HG03025 (cell line): ENCODE measurements at regions not wholly inside any gene's neighbourhood (a gene's known extent, or its start where the extent isn't known, plus 50 kb on each side); places are given as distances from the start of the nearest gene placed in this dataset.

Experiments used
- ATAC-seq: cut with Tn5 transposase; IDR thresholded peaks from one replicate; pipeline ENCODE4 v1.9.1; 2021; ENCODE audit warnings: mild to moderate bottlenecking, moderate library complexity; ENCODE audit not compliant: unreplicated experiment, low FRiP score

DNA sequence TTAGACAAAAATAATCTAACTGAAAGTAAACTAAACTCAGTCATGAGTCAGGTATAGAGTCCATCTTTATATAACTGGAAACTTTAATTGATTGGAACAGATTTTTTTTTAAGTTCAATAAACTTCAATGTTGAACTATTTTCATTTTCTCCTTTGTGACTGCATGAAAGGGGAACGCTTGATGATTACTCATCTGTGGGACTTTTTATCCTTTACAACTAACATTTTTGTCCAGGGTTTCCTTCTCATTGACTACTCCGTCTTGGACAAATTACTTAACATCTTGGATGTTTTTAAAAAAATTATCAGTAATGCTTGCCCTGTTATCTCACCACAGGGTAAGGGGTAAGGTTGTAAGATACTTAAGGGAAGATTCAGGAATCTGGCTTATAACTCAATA is 1658.4 kb downstream of the MAT2B start:
- no peak for ATAC-seq

DNA sequence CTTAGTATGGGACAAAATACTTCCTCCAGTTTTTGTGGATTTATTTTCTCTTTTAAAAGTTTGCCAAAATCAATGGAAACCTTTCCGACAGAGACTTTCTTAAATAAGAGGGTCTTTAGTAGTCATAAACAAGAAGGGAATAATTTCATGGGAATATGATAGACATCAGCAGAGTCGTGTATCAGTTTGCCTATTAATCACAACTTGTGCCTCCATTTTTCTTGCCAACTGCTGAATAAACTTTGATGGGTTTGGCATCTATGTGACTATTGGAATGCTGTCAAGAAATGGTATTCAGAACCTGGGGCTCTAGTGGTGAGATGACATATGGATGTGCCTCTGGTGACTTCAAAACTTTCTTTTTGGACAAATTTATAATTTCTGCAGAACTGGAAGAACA is 1668.2 kb downstream of the MAT2B start:
- ATAC-seq: no peak

DNA sequence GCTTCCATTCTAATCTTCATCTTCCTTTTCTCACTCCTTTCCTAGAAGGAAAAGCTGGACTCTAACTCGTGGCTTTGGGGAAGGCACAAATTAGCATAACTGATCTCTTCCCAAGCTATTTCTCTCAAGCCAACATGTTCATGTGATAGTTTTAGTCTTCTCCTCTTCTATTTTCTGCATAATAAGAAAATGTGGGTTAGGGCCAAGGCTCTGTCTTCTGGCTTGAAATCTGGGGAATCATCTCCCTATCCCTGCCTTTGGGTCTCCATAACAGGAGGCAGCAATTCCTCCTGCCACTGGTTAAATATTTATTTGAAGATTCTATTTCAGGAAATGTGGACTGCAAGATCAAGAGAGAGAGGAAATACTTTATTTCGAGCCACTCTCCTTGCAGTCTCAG is 1669.6 kb downstream of the MAT2B start:
- ATAC-seq: no peak

DNA sequence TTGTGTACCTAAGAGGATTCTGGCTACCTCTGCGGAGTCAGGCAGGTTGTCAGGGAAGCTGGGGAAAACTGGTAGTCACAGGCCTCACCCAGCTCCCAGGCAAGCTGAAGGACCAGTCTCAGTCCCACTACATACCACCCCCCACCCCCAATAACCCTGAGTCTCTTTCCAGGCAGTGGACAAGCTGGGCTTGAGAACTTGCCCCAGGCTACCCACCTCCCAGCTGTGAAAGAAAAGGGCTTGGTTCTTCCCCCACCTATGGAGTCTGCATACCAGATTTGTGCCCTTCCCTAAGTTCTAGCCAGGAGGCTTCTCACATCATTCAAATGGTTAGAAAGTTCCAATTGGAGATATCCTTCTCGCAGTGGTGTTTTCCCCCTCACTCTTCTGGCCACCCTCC is 1678.8 kb downstream of the MAT2B start:
- no peak for ATAC-seq

- no peak for ATAC-seq
Observed at GRCh38 chr5:165185716-165186115, 1680.3 kb downstream of the MAT2B start.

DNA sequence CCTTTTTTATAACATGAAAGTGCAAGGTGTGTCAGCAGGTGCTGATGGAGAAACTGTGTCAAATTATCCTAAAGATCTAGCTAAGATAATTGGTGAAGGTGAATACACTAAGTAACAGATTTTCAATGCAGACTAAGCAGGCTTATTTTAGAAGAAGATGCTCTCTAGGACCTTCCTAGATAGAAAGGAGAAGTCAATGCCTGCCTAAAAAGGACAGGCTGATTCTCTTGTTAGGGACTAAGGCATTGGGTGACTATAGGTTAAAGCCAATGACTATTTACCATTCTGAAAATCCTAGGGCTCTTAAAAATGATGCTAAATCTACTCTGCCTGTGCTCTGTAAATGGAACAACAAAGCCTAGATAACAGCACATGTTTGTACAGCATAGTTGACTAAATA is 1682.4 kb downstream of the MAT2B start:
- ATAC-seq: no peak

DNA sequence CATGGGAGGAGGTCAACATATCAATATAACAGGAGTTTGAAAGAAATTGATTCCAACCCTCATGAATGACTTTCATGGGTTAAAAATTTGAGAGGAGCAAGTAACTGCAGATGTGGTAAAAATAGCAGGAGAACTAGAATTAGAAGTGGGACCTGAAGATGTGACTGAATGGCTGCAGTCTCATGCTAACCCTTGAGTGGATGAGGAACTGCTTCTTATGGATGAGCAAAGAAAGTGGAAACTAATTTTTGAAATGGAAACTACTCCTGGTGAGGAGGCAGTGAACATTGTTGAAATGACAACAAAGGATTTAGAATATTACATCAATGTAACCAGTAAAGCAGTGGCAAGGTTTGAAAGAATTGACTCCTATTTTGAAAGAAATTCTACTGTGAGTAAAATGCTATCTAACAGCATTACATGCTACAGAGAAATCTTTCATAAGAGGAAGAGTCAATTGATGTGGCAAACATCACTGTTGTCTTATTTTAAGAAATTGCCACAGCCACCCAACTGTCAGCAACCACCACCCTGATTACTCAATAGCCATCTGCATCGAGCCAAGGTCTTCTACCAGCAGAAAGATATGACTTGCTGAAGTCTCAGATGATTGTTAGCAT is 1683.2 kb downstream of the MAT2B start:
- ATAC-seq: no peak

DNA sequence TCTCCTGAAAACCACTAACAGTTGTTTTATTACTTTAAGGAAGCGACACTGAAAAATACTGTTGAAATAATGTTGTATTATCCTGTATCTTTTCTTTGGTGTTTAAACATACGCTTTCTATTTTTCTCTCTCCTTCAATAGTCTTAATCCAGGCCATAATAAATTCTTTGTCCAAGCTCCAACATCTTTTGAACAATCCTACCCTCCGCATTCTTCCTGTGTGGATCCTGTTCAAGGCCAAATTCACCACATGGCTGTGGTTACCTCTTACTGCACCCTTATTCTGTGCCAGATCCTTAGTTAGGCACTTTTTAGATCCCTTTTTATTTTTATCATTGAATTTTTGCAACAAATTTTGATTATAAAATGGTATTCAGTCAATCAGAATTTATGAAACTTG is 1691.5 kb downstream of the MAT2B start:
- ATAC-seq: no peak

- ATAC-seq: no peak
Observed at GRCh38 chr5:165201369-165201768, 1696.0 kb downstream of the MAT2B start.

DNA sequence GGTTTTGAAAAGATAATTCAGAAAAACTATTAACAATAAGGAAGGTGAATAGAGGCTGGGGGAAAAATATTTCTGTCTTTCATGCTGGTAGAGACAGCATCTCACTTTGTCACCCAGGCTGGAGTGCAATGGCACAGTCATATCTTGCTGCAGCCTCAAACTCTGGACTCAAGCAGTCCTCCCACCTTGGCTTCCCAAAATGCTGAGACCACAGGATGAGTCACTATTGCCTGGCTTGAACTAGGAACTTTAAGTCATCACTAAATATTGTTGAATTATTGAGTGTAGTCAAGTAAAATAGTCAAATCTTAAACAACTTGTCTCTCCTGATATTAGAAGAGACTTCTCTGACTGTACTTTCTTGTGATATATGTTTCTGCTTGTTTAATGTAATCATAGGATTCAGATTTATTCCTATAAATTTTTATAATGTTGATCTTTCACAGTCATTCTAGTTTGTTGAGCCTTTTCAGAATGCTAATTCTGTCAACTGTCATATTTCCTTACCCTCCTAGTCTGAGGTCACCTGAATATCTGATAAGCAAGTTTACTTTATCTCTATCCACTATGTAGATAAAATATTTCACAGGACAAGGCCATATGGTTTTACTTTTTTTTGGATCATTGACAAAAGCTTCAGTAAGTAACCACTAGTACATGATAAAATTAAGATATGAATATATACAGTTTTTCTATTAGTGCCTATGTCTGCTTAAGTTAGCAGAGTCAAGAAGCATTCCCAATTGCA is 1696.5 kb downstream of the MAT2B start:
- no peak for ATAC-seq

DNA sequence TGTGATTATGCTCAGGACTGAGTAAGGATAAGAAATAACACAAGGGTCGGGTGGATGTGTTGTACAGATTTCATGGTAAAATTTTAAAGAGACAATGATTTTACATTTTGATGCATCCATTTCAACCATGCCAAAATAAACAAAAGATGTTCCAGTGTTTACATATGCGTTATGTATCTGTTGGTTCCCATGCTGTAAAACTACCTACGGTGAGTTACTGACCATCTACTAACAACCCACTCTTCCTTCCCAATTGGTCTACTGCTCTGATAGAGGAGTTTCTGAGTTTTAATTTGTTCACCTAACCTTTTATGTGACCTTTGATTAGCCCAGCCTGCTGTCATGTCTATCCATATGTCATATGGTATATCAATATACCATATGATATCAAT is 1697.1 kb downstream of the MAT2B start:
- no peak for ATAC-seq

- ATAC-seq: no peak
Observed at GRCh38 chr5:165209101-165209727, 1703.8 kb downstream of the MAT2B start.

DNA sequence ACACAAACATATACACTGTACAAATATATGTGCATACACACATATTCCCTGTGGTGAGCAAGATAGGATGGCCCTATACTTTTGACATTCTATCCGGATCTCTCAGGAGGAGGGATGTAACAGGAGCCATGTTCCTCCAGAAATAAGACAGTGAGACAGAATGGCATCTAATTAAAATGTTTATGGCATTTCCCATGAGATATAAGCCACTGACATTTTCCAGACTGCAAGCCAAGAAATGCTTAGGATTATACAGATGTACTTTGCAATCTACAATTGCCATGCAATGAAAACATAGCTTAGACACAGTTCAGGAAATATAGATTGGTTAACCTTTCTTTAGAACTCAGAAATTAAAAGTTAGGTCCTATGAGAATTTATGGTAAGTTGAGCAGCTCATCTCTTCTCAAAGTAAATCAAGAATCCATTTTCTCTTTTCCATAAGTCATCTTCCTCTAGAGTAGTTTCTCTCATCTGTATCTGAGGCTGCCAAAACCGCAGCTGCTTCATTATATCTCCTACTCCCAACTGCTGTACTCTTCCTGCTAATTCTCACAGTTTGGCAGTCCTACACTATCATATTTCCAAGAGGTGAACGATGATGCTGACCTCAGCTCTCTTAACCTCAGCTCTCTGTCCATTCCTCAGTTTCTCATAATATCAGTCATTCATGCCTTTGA is 1719.1 kb downstream of the MAT2B start:
- no peak for ATAC-seq

DNA sequence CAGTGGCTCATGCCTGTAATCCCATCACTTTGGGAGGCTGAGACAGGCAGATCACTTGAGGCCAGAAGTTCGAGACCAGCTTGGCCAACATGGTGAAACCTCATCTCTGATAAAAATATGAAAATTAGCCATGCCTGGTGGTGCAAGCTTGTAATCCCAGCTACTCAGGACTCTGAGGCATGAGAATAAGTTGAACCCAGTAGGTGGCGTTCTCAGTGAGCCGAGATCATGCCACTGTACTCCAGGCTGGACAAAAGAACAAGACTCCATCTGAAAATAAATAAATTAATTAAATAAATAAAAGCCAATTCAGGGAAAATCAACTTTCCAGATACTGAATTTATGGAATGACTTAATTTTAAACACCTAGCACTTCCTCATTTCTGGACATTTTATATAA is 1722.1 kb downstream of the MAT2B start:
- ATAC-seq: no peak

DNA sequence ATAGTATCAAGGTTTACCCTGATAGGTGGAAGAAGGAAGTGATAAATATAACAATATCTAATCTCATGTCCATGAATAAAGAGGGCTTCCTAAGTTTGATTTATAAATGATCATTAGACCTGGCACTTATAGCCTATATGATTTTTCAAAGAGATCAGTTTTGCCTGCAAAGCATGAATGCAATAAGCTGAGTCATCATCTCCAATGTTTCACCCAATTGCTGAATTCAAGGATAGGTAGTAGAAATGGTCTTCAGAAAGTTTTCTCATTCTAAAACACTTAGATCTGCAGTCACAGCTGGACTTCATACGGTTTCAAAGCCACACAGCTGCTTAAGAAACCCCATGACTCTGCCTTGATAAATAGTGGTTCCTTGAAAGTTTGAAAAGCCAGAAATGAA is 1722.8 kb downstream of the MAT2B start:
- no peak for ATAC-seq

GRCh38 chr5:165231821-165232508 is 1726.5 kb downstream of the MAT2B start:
- no peak for ATAC-seq

GRCh38 chr5:165232509-165233028 is 1727.2 kb downstream of the MAT2B start:
- ATAC-seq: no peak

GRCh38 chr5:165241811-165242210 is 1736.4 kb downstream of the MAT2B start:
- no peak for ATAC-seq

DNA sequence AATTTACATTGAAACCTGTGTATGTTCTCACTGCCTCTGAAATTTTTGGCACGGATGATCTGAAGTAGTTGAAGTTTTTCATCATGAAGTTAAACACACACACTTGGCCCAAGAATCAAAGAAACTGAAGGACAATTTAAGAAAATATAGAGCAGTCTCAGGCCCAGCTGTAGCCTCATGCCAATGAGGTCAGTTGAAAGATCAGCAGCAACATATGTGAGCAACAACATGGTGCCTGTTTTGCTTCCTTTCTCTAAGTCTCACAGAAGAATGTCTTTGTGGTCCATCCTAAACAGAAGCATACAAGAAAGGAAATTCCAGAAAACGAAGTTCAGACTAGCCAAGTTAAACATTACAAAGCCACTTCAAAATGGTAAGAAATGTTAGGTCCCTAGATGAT is 1737.2 kb downstream of the MAT2B start:
- ATAC-seq: no peak

DNA sequence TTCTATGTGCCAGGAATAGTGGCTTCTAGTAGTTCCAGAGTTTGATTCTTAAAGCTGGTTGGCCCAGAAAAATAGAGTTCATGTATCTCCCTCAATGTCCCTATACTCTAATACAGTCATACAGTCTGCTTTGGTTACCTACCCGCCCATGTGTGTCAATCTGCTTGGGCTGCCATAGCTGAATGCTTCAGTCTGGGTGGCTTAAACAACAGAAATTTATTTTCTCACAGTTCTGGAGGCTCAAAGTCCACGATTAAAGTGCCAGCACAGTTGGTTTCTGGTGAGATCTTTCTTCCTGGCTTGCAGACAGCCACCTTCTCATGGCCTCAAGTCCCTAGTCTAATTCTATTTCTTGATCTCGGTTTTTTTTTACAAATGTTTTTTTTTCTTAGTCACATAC is 1739.0 kb downstream of the MAT2B start:
- no peak for ATAC-seq
